ENCODE measurements at regions not wholly inside any gene's neighbourhood (a gene's known extent, or its start where the extent isn't known, plus 50 kb on each side); places are given as distances from the start of the nearest gene placed in this dataset.

- TF ChIP-seq, protein P1, sequence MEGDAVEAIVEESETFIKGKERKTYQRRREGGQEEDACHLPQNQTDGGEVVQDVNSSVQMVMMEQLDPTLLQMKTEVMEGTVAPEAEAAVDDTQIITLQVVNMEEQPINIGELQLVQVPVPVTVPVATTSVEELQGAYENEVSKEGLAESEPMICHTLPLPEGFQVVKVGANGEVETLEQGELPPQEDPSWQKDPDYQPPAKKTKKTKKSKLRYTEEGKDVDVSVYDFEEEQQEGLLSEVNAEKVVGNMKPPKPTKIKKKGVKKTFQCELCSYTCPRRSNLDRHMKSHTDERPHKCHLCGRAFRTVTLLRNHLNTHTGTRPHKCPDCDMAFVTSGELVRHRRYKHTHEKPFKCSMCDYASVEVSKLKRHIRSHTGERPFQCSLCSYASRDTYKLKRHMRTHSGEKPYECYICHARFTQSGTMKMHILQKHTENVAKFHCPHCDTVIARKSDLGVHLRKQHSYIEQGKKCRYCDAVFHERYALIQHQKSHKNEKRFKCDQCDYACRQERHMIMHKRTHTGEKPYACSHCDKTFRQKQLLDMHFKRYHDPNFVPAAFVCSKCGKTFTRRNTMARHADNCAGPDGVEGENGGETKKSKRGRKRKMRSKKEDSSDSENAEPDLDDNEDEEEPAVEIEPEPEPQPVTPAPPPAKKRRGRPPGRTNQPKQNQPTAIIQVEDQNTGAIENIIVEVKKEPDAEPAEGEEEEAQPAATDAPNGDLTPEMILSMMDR (conservative IDR thresholded peaks at IDR 0.05; ENCODE audit: low read depth, low read length), result no peak
- TF ChIP-seq EZH2phosphoT487 (IDR thresholded peaks at IDR 0.05; ENCODE audit: borderline replicate concordance, low read length) (no peak), EZH2 (IDR thresholded peaks at IDR 0.05; ENCODE audit: low read length, unreplicated experiment) (no peak)
Observed at GRCh38 chr2:114022360-114023085, 132.6 kb downstream of the ACTR3 start.

All from PC-3 (cell line).